Ishikawa (cell line): ENCODE measurements at regions not wholly inside any gene's neighbourhood (a gene's known extent, or its start where the extent isn't known, plus 50 kb on each side); places are given as distances from the start of the nearest gene placed in this dataset.

Experiments used
- CEBPB ChIP-seq: IDR thresholded peaks from 2 replicates; pipeline ENCODE4 v1.6.1; 2012
- CREB1 ChIP-seq: IDR thresholded peaks from 2 replicates; pipeline ENCODE4 v1.6.1; 2012; ENCODE audit warnings: low read depth
- EGR1 ChIP-seq: IDR thresholded peaks from 2 replicates; pipeline ENCODE4 v1.6.1; 2012
- EP300 ChIP-seq: IDR thresholded peaks from 2 replicates; pipeline ENCODE4 v1.6.1; 2012; ENCODE audit warnings: borderline replicate concordance
- FOXM1 ChIP-seq: IDR thresholded peaks from 2 replicates; pipeline ENCODE4 v1.6.1; 2012; ENCODE audit warnings: low read depth, borderline replicate concordance
- NFIC ChIP-seq: IDR thresholded peaks from 2 replicates; pipeline ENCODE4 v1.6.1; 2012
- RAD21 ChIP-seq: IDR thresholded peaks from 2 replicates; pipeline ENCODE4 v1.6.1; 2012; ENCODE audit warnings: low read depth
- TAF1 ChIP-seq: IDR thresholded peaks from 2 replicates; pipeline ENCODE4 v1.6.1; 2012; ENCODE audit warnings: low read depth, mild to moderate bottlenecking
- TCF12 ChIP-seq: IDR thresholded peaks from 2 replicates; pipeline ENCODE4 v1.6.1; 2012; ENCODE audit warnings: low read depth
- TEAD4 ChIP-seq: IDR thresholded peaks from 2 replicates; pipeline ENCODE4 v1.6.1; 2012
- YY1 ChIP-seq: IDR thresholded peaks from 2 replicates; pipeline ENCODE4 v1.6.1; 2012; ENCODE audit warnings: low read depth
- ZBTB7A ChIP-seq: IDR thresholded peaks from 2 replicates; pipeline ENCODE4 v1.6.1; 2012; ENCODE audit warnings: low read depth
- TF ChIP-seq, protein P1 (sequence below): IDR thresholded peaks from 2 replicates; pipeline ENCODE4 v1.6.1; 2012; ENCODE audit warnings: low read depth, mild to moderate bottlenecking
- TF ChIP-seq, protein P2 (sequence below): IDR thresholded peaks from 2 replicates; pipeline ENCODE4 v1.6.1; 2012
- TF ChIP-seq, protein P3 (sequence below): IDR thresholded peaks from 2 replicates; pipeline ENCODE4 v1.6.1; 2012

DNA sequence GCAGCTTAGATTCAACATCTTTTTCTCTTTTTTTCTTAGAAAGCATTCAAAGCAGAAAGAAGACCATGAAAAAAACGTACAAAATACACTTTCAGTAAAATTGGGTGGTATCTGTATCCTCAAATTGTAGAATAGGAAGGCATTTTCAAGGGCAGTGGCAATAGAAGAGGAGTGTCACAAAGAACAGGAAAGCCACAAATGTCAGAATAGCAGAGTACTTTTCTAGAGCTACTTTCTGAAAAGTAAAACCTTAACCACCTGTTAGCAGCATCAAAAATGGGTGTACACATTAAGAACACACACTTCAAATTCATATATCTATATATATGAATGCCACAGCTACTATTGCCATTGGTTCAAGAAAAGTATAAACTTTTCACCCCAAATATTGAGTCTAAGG lies 412.1 kb upstream of the DCN start:
- TF ChIP-seq ZBTB7A (no peak), TEAD4 (no peak), EP300 (no peak), TCF12 (no peak), FOXM1 (no peak), CEBPB (no peak), TAF1 (no peak)

DNA sequence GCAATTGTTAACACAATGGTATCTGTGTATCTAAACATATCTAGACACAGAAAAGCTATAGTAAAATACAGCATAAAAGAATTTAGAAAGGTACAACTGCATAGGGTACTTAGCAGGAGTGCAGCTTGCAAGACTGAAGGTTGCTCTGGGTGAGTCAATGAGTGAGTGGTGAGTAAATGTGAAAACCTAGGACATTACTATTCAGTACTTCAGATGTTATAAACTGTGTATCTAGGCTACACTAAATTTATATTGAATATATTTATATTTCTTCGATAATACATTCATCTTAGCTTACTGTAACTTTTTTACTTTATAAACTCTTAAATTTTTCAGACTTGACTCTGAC lies 409.0 kb upstream of the DCN start:
- TF ChIP-seq TCF12 (no peak), RAD21 (no peak), CREB1 (no peak), CEBPB (no peak), EP300 (no peak), NFIC (no peak)
- TF ChIP-seq, protein P1, sequence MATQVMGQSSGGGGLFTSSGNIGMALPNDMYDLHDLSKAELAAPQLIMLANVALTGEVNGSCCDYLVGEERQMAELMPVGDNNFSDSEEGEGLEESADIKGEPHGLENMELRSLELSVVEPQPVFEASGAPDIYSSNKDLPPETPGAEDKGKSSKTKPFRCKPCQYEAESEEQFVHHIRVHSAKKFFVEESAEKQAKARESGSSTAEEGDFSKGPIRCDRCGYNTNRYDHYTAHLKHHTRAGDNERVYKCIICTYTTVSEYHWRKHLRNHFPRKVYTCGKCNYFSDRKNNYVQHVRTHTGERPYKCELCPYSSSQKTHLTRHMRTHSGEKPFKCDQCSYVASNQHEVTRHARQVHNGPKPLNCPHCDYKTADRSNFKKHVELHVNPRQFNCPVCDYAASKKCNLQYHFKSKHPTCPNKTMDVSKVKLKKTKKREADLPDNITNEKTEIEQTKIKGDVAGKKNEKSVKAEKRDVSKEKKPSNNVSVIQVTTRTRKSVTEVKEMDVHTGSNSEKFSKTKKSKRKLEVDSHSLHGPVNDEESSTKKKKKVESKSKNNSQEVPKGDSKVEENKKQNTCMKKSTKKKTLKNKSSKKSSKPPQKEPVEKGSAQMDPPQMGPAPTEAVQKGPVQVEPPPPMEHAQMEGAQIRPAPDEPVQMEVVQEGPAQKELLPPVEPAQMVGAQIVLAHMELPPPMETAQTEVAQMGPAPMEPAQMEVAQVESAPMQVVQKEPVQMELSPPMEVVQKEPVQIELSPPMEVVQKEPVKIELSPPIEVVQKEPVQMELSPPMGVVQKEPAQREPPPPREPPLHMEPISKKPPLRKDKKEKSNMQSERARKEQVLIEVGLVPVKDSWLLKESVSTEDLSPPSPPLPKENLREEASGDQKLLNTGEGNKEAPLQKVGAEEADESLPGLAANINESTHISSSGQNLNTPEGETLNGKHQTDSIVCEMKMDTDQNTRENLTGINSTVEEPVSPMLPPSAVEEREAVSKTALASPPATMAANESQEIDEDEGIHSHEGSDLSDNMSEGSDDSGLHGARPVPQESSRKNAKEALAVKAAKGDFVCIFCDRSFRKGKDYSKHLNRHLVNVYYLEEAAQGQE, result no peak

DNA sequence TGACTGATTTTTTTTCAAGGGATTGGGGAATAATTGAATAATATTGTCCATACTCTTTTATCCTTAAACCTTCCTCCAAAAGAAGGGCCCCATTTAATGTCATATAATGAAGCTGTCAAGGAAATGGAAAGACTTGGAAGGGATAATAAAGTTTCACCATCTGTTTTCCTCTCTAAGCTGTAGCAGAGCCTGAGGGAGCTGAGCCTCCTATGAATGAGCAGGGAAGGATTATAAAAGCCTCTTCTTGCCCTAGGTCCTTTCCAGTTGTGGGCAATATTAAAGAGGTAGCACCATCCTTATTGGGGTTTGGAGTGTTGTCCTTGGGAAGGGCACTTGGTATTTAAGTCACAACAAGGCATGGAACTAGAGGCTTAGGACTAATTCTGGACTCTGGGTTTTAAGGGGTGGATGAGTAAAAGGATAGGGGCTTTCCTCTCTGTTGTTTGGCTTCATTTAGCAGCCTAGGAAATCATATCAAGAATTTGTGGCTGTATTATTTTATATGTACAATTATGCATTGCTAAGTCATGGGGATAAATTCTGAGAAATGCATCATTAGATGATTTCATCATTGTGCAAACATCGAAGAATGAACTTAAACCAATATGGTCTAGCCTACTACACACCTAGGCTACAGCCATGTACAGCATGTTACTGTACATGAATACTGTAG lies 408.5 kb upstream of the DCN start:
- TF ChIP-seq YY1 (no peak), TEAD4 (no peak), CREB1 (no peak), CEBPB (no peak)
- TF ChIP-seq, protein P1, result no peak
- TF ChIP-seq, protein P2, sequence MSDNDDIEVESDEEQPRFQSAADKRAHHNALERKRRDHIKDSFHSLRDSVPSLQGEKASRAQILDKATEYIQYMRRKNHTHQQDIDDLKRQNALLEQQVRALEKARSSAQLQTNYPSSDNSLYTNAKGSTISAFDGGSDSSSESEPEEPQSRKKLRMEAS, result no peak
- TF ChIP-seq, protein P3, sequence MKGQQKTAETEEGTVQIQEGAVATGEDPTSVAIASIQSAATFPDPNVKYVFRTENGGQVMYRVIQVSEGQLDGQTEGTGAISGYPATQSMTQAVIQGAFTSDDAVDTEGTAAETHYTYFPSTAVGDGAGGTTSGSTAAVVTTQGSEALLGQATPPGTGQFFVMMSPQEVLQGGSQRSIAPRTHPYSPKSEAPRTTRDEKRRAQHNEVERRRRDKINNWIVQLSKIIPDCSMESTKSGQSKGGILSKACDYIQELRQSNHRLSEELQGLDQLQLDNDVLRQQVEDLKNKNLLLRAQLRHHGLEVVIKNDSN, result no peak

DNA sequence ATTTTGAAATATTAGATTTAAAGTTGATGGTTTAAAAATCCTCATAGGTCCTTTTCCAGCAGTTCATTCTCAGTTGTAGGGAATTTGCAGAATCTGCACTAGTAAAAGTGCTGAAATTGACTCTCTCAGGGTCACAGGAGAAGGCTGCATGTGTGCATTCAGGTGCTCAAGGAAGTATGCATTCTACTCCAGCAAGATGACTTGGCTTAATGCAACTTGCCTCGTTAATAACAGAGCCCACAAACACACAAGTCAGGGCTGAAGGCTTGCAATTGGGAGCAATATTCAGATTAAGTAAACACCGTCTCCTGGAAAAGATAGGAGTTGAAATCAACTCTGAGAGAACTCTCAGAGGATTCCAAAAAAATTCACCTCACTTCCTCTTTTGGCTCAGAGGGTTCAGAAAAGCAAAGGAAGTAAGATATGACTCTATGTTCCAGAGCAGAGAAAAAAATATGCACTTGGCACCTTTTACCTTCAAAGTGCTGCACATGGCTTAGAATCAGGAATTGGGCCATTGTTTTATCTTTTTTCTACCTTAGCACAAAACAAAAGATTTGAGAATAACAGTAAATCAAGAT lies 406.3 kb upstream of the DCN start:
- TF ChIP-seq YY1 (no peak), EP300 (no peak), NFIC (no peak), EGR1 (no peak), RAD21 (no peak), CREB1 (no peak), TEAD4 (no peak), FOXM1 (no peak), TAF1 (no peak), CEBPB (no peak), ZBTB7A (no peak), TCF12 (no peak)
- TF ChIP-seq, protein P3, result no peak
- TF ChIP-seq, protein P2, result no peak
- TF ChIP-seq, protein P1, result no peak

DNA sequence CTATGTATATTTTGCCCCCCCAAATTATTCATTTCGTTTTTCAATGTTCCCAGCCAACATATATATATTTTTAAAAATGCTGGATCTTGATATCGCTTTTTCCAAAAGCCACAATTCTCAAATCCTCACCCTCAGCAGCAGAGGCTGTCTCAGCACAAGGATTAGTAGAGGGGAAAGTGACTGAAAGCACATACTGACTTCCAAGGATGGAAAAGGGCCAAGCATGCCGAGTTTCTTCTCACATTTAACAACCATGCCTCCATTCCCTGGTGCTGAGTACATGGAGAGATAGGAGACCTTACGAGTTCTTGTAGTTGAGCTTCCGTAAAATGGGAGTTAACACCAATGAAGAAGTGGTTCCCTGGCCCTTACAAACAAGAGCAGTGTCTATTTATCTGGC lies 403.4 kb upstream of the DCN start:
- TF ChIP-seq TCF12 (no peak), NFIC (no peak), TEAD4 (no peak), YY1 (no peak), EP300 (no peak), CREB1 (no peak), ZBTB7A (no peak), RAD21 (no peak), EGR1 (no peak), TAF1 (no peak), FOXM1 (no peak), CEBPB (no peak)
- TF ChIP-seq, protein P3, result no peak
- TF ChIP-seq, protein P2, result no peak
- TF ChIP-seq, protein P1, result no peak
